Effector memory CD4-positive, alpha-beta T cell (primary cell): ENCODE measurements at regions not wholly inside any gene's neighbourhood (a gene's known extent, or its start where the extent isn't known, plus 50 kb on each side); places are given as distances from the start of the nearest gene placed in this dataset.
"Not testable (repeated sequence)": the region's sequence is repeated elsewhere in the genome, so short reads cannot be mapped to it uniquely, and the experiment has no call there.

Experiments
- DNase-seq, 3 donors: peaks; one replicate each; pipeline ENCODE4 v3.0.0-alpha.2; 2020
- H3K27ac ChIP-seq: 2 replicates; pipeline ENCODE4 v1.7.0; 2013; ENCODE audit warnings: mild to moderate bottlenecking, low read length, moderate library complexity; ENCODE audit not compliant: insufficient read depth, poor library complexity, severe bottlenecking
- H3K27me3 ChIP-seq: replicated peaks from 2 replicates; pipeline ENCODE4 v1.7.0; 2013; ENCODE audit warnings: mild to moderate bottlenecking, low read length; ENCODE audit not compliant: insufficient read depth, control insufficient read depth, poor library complexity, severe bottlenecking
- H3K36me3 ChIP-seq: 2 replicates; pipeline ENCODE4 v1.7.0; 2013; ENCODE audit warnings: mild to moderate bottlenecking, low read length, moderate library complexity; ENCODE audit not compliant: control insufficient read depth, insufficient read depth
- H3K4me1 ChIP-seq: 2 replicates; pipeline ENCODE4 v1.7.0; 2013; ENCODE audit warnings: low read length, mild to moderate bottlenecking; ENCODE audit not compliant: control insufficient read depth, insufficient read depth, poor library complexity, severe bottlenecking
- H3K4me3 ChIP-seq: 2 replicates; pipeline ENCODE4 v1.7.0; 2013; ENCODE audit warnings: low read length, low read depth, mild to moderate bottlenecking; ENCODE audit not compliant: insufficient read depth, poor library complexity, severe bottlenecking
- H3K9me3 ChIP-seq: 2 replicates; pipeline ENCODE4 v1.7.0; 2013; ENCODE audit warnings: mild to moderate bottlenecking, low read length, moderate library complexity; ENCODE audit not compliant: control insufficient read depth

DNA sequence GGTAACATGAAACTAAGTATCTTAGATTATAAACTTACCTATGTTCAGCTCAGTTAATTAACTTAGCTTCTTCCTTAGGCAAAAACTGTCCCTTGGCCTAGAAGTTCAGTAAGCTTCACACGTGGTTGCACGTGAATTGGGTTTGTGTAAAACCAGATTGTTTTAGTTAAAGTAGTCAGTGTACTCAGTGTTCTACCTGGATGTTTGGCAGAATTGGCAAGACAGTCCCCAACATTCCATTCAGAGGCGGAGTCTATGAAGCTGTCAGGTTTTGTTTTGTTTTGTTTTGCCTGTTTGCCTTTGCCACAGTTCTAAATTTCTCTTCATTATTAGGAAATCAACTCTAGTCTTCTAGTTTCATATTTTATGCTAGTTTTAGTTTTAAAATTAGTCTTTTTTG, 105.3 kb upstream of the ZEB2 start:
- H3K4me3 ChIP-seq = no peak overlapping the region
- H3K9me3 ChIP-seq = no peaks in the 10 kb centered on the region
- H3K27ac ChIP-seq = no peak overlapping the region
- DNase-seq = no peak
- no peaks in the 10 kb centered on the region for H3K27me3 ChIP-seq
- H3K4me1 ChIP-seq = no peaks in the 10 kb centered on the region
- H3K36me3 ChIP-seq = no peaks in the 10 kb centered on the region

DNA sequence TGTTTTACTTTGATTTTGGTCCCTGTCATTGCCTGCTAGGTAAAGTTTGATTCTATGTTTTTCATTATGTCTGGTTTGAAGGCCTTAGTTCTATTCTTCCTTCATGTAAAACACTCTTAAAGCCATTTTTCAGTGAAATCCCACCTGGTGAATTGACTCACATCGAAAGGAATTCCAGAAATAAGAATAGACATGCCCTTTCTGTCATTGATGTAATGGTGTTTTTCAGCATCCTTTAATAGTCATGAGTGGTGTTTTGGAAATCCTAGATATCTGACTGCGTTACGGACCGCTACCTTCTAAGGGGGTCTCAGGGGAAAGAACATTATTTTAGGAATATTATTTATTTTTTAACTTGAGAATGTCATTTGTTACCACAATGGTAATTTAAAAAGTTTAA, 104.5 kb upstream of the ZEB2 start:
- no peaks in the 10 kb centered on the region for H3K9me3 ChIP-seq
- no peak overlapping the region for H3K27ac ChIP-seq
- no peak overlapping the region for H3K4me3 ChIP-seq
- no peaks in the 10 kb centered on the region for H3K27me3 ChIP-seq
- no peaks in the 10 kb centered on the region for H3K36me3 ChIP-seq
- H3K4me1 ChIP-seq = no peaks in the 10 kb centered on the region
- DNase-seq = no peak

DNA sequence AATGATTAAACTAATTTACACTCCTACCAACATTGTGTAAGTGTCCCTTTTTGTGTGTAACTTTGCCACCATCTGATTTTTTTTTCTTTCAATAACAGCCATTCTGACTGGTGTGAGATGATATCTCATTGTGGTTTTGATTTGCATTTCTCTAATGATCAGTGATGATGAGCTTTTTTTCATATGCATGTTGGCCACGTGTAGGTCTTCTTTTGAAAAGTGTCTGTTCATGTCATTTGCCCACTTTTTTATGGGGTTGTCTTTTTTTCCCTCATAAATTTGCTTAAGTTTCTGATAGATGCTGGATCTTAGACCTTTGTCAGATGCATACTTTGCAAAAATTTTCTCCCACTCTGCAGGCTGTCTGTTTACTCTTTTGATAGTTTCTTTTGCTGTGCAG, 102.5 kb upstream of the ZEB2 start:
- H3K27ac ChIP-seq, H3K9me3 ChIP-seq, DNase-seq, H3K36me3 ChIP-seq, H3K4me3 ChIP-seq, H3K27me3 ChIP-seq, H3K4me1 ChIP-seq: not testable (repeated sequence)

- no peaks in the 10 kb centered on the region for H3K4me1 ChIP-seq
- H3K27ac ChIP-seq = no peak overlapping the region
- no peaks in the 10 kb centered on the region for H3K9me3 ChIP-seq
- H3K27me3 ChIP-seq = no peaks in the 10 kb centered on the region
- no peaks in the 10 kb centered on the region for H3K36me3 ChIP-seq
- H3K4me3 ChIP-seq = no peak overlapping the region
- DNase-seq = no peak
Measured at GRCh38 chr2:144621266-144621665, 101.3 kb upstream of the ZEB2 start.

GRCh38 chr2:144619760-144620159, 99.8 kb upstream of the ZEB2 start:
- Histone ChIP-seq H3K4me3 (no peak overlapping the region), H3K4me1 (no peaks in the 10 kb centered on the region), H3K27ac (no peak overlapping the region), H3K27me3 (no peaks in the 10 kb centered on the region), H3K36me3 (no peaks in the 10 kb centered on the region), H3K9me3 (no peaks in the 10 kb centered on the region)
- DNase-seq = no peak

DNA sequence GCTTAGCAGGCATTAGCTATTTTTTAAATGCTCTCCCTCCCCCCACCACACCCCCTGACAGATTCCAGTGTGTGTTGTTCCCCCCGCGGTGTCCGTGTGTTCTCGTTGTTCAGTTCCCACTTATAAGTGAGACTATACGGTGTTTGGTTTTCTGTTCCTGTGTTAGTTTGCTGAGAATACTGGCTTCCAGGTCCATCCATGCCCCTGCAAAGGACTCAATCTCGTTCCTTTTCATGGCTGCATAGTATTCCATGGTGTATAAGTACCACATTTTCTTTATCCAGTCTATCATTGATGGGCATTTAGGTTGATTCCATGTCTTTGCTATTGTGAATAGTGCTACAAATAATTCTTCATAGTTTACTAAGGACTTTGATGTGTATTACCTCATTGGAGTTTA, 97.3 kb upstream of the ZEB2 start:
- not testable (repeated sequence) for H3K36me3 ChIP-seq, H3K9me3 ChIP-seq, H3K4me3 ChIP-seq, H3K27ac ChIP-seq, H3K4me1 ChIP-seq, DNase-seq, H3K27me3 ChIP-seq

- Histone ChIP-seq H3K36me3 (no peaks in the 10 kb centered on the region), H3K4me3 (no peak overlapping the region), H3K27ac (no peak overlapping the region), H3K27me3 (no peaks in the 10 kb centered on the region), H3K4me1 (no peaks in the 10 kb centered on the region), H3K9me3 (no peaks in the 10 kb centered on the region)
- no peak for DNase-seq
Measured at GRCh38 chr2:144615866-144616565, 96.1 kb upstream of the ZEB2 start.

GRCh38 chr2:144607891-144608521, 88.1 kb upstream of the ZEB2 start:
- Histone ChIP-seq H3K27me3 (no peaks in the 10 kb centered on the region), H3K4me1 (no peaks in the 10 kb centered on the region), H3K4me3 (no peak overlapping the region), H3K9me3 (no peaks in the 10 kb centered on the region), H3K36me3 (no peaks in the 10 kb centered on the region), H3K27ac (no peak overlapping the region)
- DNase-seq = no peak

DNA sequence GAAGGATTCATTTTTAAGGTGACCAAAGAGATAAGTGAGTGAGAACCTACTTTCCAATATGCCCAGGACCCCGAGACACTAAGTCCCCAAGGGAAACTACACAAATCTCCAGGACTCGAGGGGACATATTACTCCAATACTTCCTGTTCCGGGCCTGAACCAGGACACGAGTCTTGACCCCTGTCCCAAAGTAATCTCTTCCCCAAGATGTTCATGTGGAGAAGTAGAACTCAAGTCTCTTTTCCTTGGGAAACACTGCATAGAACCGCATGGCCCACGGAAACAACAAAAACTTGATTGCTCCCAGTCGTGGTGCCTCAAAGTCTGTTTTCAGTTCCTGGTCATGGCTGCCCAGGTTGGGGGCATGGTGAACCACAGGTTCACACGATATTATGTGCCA, 87.2 kb upstream of the ZEB2 start:
- H3K9me3 ChIP-seq = no peaks in the 10 kb centered on the region
- H3K27me3 ChIP-seq = no peaks in the 10 kb centered on the region
- no peak overlapping the region for H3K4me3 ChIP-seq
- H3K36me3 ChIP-seq = no peaks in the 10 kb centered on the region
- H3K4me1 ChIP-seq = no peaks in the 10 kb centered on the region
- H3K27ac ChIP-seq = no peak overlapping the region
- no peak for DNase-seq

DNA sequence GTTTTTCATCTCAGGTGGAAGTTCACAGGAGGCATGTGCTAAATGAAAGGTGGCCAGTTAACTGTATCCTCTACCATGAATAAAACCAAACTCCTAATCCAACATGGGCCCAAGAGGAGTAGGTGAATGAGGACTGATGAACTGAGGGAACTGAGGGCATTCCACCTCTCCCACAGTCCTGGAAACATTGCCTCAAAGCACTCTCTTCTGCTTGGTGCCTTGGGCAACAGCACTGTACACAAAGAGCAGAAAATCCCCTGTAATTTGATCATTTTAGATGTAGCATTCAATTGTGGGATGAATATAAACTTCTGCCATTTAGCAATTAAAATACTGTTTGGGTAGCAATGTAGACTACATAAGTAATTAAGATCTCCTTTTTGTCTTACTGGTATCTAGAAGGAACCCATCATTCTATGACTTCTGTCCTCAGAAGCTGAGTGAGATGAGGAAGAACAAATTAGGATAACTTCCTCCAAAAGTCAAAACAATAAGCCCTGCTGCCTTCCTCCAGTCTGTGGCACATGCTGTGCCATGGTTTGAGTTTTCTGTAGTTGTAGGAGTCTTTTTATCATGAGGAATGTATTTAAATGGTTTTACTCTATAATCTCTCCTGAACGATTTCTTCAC, 86.7 kb upstream of the ZEB2 start:
- no peak overlapping the region for H3K27ac ChIP-seq
- H3K4me1 ChIP-seq = no peaks in the 10 kb centered on the region
- H3K36me3 ChIP-seq = no peaks in the 10 kb centered on the region
- DNase-seq = no peak
- H3K9me3 ChIP-seq = no peaks in the 10 kb centered on the region
- H3K4me3 ChIP-seq = no peak overlapping the region
- H3K27me3 ChIP-seq = no peaks in the 10 kb centered on the region
